Mesenchymal stem cell (in vitro differentiated cells and primary cell): ENCODE measurements at regions not wholly inside any gene's neighbourhood (a gene's known extent, or its start where the extent isn't known, plus 50 kb on each side); places are given as distances from the start of the nearest gene placed in this dataset.
"Not testable (repeated sequence)": the region's sequence is repeated elsewhere in the genome, so short reads cannot be mapped to it uniquely, and the experiment has no call there.

Source experiments
- DNase-seq: peaks from one replicate; pipeline ENCODE4 v3.0.0-alpha.2; 2013
- H2AFZ ChIP-seq: one replicate; pipeline ENCODE4 v1.6.1; 2013; ENCODE audit warnings: low read depth, mild to moderate bottlenecking, control low read depth, inconsistent platforms, low read length, moderate library complexity
- H2AK5ac ChIP-seq: 2 replicates; pipeline ENCODE4 v1.6.1; 2013; ENCODE audit warnings: low read length, moderate library complexity, mild to moderate bottlenecking, inconsistent platforms; ENCODE audit not compliant: severe bottlenecking
- H2BK120ac ChIP-seq: one replicate; pipeline ENCODE4 v1.6.1; 2013; ENCODE audit warnings: low read depth, mild to moderate bottlenecking, inconsistent platforms, low read length, moderate library complexity
- H2BK12ac ChIP-seq, 2 experiments: one replicate each; pipeline ENCODE4 v1.6.1; 2013; ENCODE audit warnings: inconsistent platforms in 2 of 2, low read length in 2 of 2, mild to moderate bottlenecking in 2 of 2, moderate library complexity in 2 of 2, control low read depth in 1 of 2
- H2BK15ac ChIP-seq: one replicate; pipeline ENCODE4 v1.6.1; 2013; ENCODE audit warnings: mild to moderate bottlenecking, low read depth, inconsistent platforms; ENCODE audit not compliant: poor library complexity, severe bottlenecking
- H2BK5ac ChIP-seq: 2 replicates; pipeline ENCODE4 v1.6.1; 2013; ENCODE audit warnings: low read depth, mild to moderate bottlenecking, low read length, control low read depth, inconsistent platforms; ENCODE audit not compliant: poor library complexity, severe bottlenecking
- H3K14ac ChIP-seq, 2 experiments: one replicate each; pipeline ENCODE4 v1.6.1; 2013; ENCODE audit warnings: inconsistent platforms in 2 of 2, low read length in 2 of 2, control low read depth in 1 of 2, mild to moderate bottlenecking in 1 of 2, moderate library complexity in 1 of 2
- H3K18ac ChIP-seq, 2 experiments: one replicate each; pipeline ENCODE4 v1.6.1; 2013; ENCODE audit warnings: inconsistent platforms in 2 of 2, low read length in 2 of 2, control low read depth in 1 of 2, low read depth in 1 of 2, mild to moderate bottlenecking in 1 of 2
- H3K23ac ChIP-seq, 2 experiments: one replicate each; pipeline ENCODE4 v1.6.1; 2013; ENCODE audit warnings: inconsistent platforms in 2 of 2, low read length in 2 of 2, mild to moderate bottlenecking in 2 of 2, moderate library complexity in 2 of 2, control low read depth in 1 of 2
- H3K27ac ChIP-seq: 2 replicates; pipeline ENCODE4 v1.5.1; 2013; ENCODE audit warnings: mild to moderate bottlenecking, moderate library complexity, low read length, control low read depth, inconsistent platforms; ENCODE audit not compliant: poor library complexity, severe bottlenecking
- H3K27me3 ChIP-seq, 2 experiments: 2 replicates each; pipeline versions ENCODE4 v1.6.1 to v1.7.0; 2013; ENCODE audit warnings: low read length in 2 of 2, mild to moderate bottlenecking in 2 of 2, moderate library complexity in 2 of 2, control low read depth in 1 of 2, inconsistent platforms in 1 of 2; ENCODE audit not compliant: control insufficient read depth in 1 of 2, insufficient read depth in 1 of 2
- H3K36me3 ChIP-seq, 2 experiments: 2 replicates each; pipeline versions ENCODE4 v1.6.1 to v1.7.0; 2013; ENCODE audit warnings: low read length in 2 of 2, control low read depth in 1 of 2, inconsistent platforms in 1 of 2, low read depth in 1 of 2, mild to moderate bottlenecking in 1 of 2; ENCODE audit not compliant: insufficient read depth in 2 of 2, control insufficient read depth in 1 of 2
- H3K4ac ChIP-seq, 2 experiments: one replicate each; pipeline ENCODE4 v1.6.1; 2013; ENCODE audit warnings: inconsistent platforms in 2 of 2, low read length in 2 of 2, mild to moderate bottlenecking in 2 of 2, moderate library complexity in 2 of 2, control low read depth in 1 of 2, low read depth in 1 of 2
- H3K4me1 ChIP-seq: 2 replicates; pipeline ENCODE4 v1.6.1; 2013; ENCODE audit warnings: low read depth, low read length, control low read depth; ENCODE audit not compliant: control insufficient read depth, insufficient read depth
- H3K4me2 ChIP-seq: 2 replicates; pipeline ENCODE4 v1.6.1; 2013; ENCODE audit warnings: low read length, mild to moderate bottlenecking, inconsistent platforms; ENCODE audit not compliant: poor library complexity, severe bottlenecking
- H3K4me3 ChIP-seq, 2 experiments: 2 replicates each; pipeline versions ENCODE4 v1.5.1 to v1.7.0; 2013; ENCODE audit warnings: low read length in 2 of 2, mild to moderate bottlenecking in 2 of 2, control low read depth in 1 of 2, low read depth in 1 of 2; ENCODE audit not compliant: insufficient read depth in 1 of 2
- H3K79me1 ChIP-seq: replicated peaks from 2 replicates; pipeline ENCODE4 v1.6.1; 2013; ENCODE audit warnings: mild to moderate bottlenecking, control low read depth, low read length, inconsistent platforms; ENCODE audit not compliant: poor library complexity, severe bottlenecking
- H3K9ac ChIP-seq: 2 replicates; pipeline ENCODE4 v1.7.0; 2013; ENCODE audit warnings: mild to moderate bottlenecking, low read length, moderate library complexity
- H3K9me3 ChIP-seq: 2 replicates; pipeline ENCODE4 v1.7.0; 2013; ENCODE audit warnings: mild to moderate bottlenecking, low read length; ENCODE audit not compliant: control insufficient read depth
- H4K8ac ChIP-seq: one replicate; pipeline ENCODE4 v1.6.1; 2013; ENCODE audit warnings: inconsistent platforms, mild to moderate bottlenecking, low read length, moderate library complexity
- H4K91ac ChIP-seq: one replicate; pipeline ENCODE4 v1.6.1; 2013; ENCODE audit warnings: mild to moderate bottlenecking, low read length, inconsistent platforms
- WGBS: methylation state at CpG from one replicate; pipeline ENCODE4 v1.1.7; 2013; ENCODE audit warnings: mixed read lengths; 5-methylcytosine and 5-hydroxymethylcytosine counted together

DNA sequence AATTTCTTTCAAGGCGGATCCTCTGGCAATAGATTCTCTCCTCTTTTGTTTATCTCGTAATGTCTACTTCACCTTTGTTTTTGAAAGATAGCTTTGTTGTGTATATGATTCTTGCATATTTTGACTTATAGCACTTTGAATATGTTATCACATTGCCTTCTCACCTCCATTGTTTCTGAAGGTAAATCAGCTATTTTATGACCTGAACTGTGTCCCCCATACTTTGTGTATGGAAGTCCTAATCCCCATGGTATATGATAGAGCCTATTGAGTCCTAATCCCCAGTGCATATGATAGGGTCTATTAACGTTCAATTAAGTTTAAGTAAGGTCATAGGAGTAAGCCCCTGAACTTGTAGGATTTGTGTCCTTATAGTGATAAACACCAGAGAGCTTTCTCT, 910.2 kb upstream of the NUDT12 start:
- Histone ChIP-seq H2AFZ (no peak overlapping the region), H3K9ac (no peak overlapping the region), H2BK120ac (no peak overlapping the region), H2BK5ac (no peak overlapping the region), H3K4me2 (no peak overlapping the region), H2BK15ac (no peak overlapping the region), H3K18ac (no peak overlapping the region), H4K91ac (no peak overlapping the region), H2AK5ac (no peak overlapping the region), H3K4me3 (no peak overlapping the region), H3K27me3 (no peaks in the 10 kb centered on the region), H3K36me3 (no peaks in the 10 kb centered on the region), H3K27ac (no peak overlapping the region), H3K4me1 (no peaks in the 10 kb centered on the region), H3K4ac (no peak overlapping the region), H4K8ac (no peak overlapping the region), H3K14ac (no peak overlapping the region), H2BK12ac (no peak overlapping the region), H3K9me3 (peaks cover 40% of the 10 kb centered on the region), H3K79me1 (no peaks in the 10 kb centered on the region), H3K23ac (no peak overlapping the region)
- no CpG with 5 or more reads among the region's 3 CpGs for WGBS
- no peak for DNase-seq

GRCh38 chr5:104456122-104456521, 893.5 kb upstream of the NUDT12 start:
- no peak for DNase-seq
- no peak overlapping the region for H2AK5ac ChIP-seq
- H3K4ac ChIP-seq, result no peak overlapping the region
- no peaks in the 10 kb centered on the region for H3K79me1 ChIP-seq
- no CpG with 5 or more reads among the region's 3 CpGs for WGBS
- no peak overlapping the region for H3K18ac ChIP-seq
- H3K4me1 ChIP-seq, result no peaks in the 10 kb centered on the region
- no peak overlapping the region for H3K27ac ChIP-seq
- H4K8ac ChIP-seq, result no peak overlapping the region
- H2BK12ac ChIP-seq, result no peak overlapping the region
- H2BK15ac ChIP-seq, result no peak overlapping the region
- no peak overlapping the region for H3K23ac ChIP-seq
- no peak overlapping the region for H4K91ac ChIP-seq
- H3K4me2 ChIP-seq, result no peak overlapping the region
- H2BK120ac ChIP-seq, result no peak overlapping the region
- H3K9me3 ChIP-seq, result peaks cover 15% of the 10 kb centered on the region
- H2BK5ac ChIP-seq, result no peak overlapping the region
- H3K14ac ChIP-seq, result no peak overlapping the region
- H2AFZ ChIP-seq, result no peak overlapping the region
- H3K36me3 ChIP-seq, result no peaks in the 10 kb centered on the region
- no peak overlapping the region for H3K9ac ChIP-seq
- H3K27me3 ChIP-seq, result no peaks in the 10 kb centered on the region
- no peak overlapping the region for H3K4me3 ChIP-seq

GRCh38 chr5:104452550-104452949, 890.0 kb upstream of the NUDT12 start:
- no peak overlapping the region for H3K14ac ChIP-seq
- no peak overlapping the region for H3K23ac ChIP-seq
- H2BK12ac ChIP-seq, result no peak overlapping the region
- no peaks in the 10 kb centered on the region for H3K4me1 ChIP-seq
- no peak overlapping the region for H3K4ac ChIP-seq
- no peaks in the 10 kb centered on the region for H3K36me3 ChIP-seq
- H3K4me3 ChIP-seq, result no peak overlapping the region
- no peaks in the 10 kb centered on the region for H3K27me3 ChIP-seq
- H2BK15ac ChIP-seq, result no peak overlapping the region
- no peaks in the 10 kb centered on the region for H3K79me1 ChIP-seq
- no peak overlapping the region for H2AK5ac ChIP-seq
- no peak overlapping the region for H4K8ac ChIP-seq
- DNase-seq, result no peak
- peaks cover 7% of the 10 kb centered on the region for H3K9me3 ChIP-seq
- 96% methylated on average over 1 of the region's 1 CpG for WGBS
- H3K9ac ChIP-seq, result no peak overlapping the region
- H2BK5ac ChIP-seq, result no peak overlapping the region
- H3K27ac ChIP-seq, result no peak overlapping the region
- no peak overlapping the region for H2AFZ ChIP-seq
- no peak overlapping the region for H4K91ac ChIP-seq
- H3K4me2 ChIP-seq, result no peak overlapping the region
- no peak overlapping the region for H3K18ac ChIP-seq
- H2BK120ac ChIP-seq, result no peak overlapping the region

DNA sequence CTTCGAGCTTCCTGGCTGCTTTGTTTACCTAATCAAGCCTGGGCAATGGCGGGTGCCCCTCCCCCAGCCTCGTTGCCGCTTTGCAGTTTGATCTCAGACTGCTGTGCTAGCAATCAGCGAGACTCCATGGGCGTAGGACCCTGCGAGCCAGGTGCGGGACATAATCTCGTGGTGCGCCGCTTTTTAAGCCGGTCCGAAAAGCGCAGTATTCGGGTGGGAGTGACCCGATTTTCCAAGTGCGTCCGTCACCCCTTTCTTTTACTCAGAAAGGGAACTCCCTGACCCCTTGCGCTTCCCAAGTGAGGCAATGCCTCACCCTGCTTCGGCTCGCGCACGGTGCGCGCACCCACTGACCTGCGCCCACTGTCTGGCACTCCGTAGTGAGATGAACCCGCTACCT, 889.3 kb upstream of the NUDT12 start:
- not testable (repeated sequence) for H3K4me1 ChIP-seq

More for the DNA sequence above, 889.3 kb upstream of the NUDT12 start:
- not testable (repeated sequence) for H2AK5ac ChIP-seq, H3K23ac ChIP-seq, H4K91ac ChIP-seq, H3K79me1 ChIP-seq, H4K8ac ChIP-seq, H2BK12ac ChIP-seq, H3K4me3 ChIP-seq, H3K14ac ChIP-seq, H2AFZ ChIP-seq, H3K36me3 ChIP-seq, H2BK5ac ChIP-seq, H2BK15ac ChIP-seq, DNase-seq, H2BK120ac ChIP-seq, H3K18ac ChIP-seq, H3K9ac ChIP-seq, H3K27ac ChIP-seq, H3K27me3 ChIP-seq, H3K4me2 ChIP-seq, H3K4ac ChIP-seq, H3K9me3 ChIP-seq
- WGBS, result 90% methylated on average over 27 of the region's 28 CpGs
